ENCODE measurements at regions not wholly inside any gene's neighbourhood (a gene's known extent, or its start where the extent isn't known, plus 50 kb on each side); places are given as distances from the start of the nearest gene placed in this dataset.

DNA sequence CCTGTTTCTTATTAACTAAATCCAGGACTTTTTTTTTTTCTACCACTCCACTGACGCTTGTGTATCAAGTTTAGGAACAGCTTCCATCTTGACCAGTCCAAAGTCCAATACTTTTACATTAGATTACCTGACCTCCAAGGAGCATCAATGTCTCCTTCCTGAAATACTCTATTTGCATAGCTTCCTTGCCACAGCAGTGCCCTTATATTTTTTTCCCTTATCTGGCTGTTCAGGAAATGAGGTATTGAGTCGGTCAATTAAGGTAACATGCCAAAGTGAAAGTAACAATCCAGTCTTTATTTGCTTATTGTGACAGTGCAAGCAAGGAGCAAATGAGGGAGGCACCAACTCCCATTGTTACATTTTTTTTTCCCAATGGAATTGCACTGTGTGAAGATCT lies 730.8 kb upstream of the NDST4 start:
- TF ChIP-seq EGR1 (IDR thresholded peaks at IDR 0.05) (no peak), NFIC (IDR thresholded peaks at IDR 0.05) (no peak), MAX (IDR thresholded peaks at IDR 0.05) (no peak)
